Upper lobe of left lung (tissue), 4 donors: ENCODE measurements at regions not wholly inside any gene's neighbourhood (a gene's known extent, or its start where the extent isn't known, plus 50 kb on each side); places are given as distances from the start of the nearest gene placed in this dataset.

Experiments
- CTCF ChIP-seq, 6 experiments: fragments of 450-650 bp in 4 of 6; fragments of 200-600 bp in 2 of 6; sonication (generic) in 2 of 6; IDR thresholded peaks; one replicate each; pipeline ENCODE4 v1.5.1; 2016 to 2019; ENCODE audit warnings: antibody characterized with exemption in 6 of 6
- POLR2A ChIP-seq, 4 donors: fragments of 450-650 bp; IDR thresholded peaks; one replicate each; pipeline ENCODE4 v1.5.1; 2016 to 2017; ENCODE audit warnings: antibody characterized with exemption in 4 of 4, mild to moderate bottlenecking in 2 of 4

- TF ChIP-seq POLR2A (IDR thresholded peaks at IDR 0.05): no peak
- no peak for TF ChIP-seq CTCF (IDR thresholded peaks at IDR 0.05)
Measured at GRCh38 chr3:117868766-117869165, 1159.2 kb downstream of the TUSC7 start.
